ENCODE measurements at regions not wholly inside any gene's neighbourhood (a gene's known extent, or its start where the extent isn't known, plus 50 kb on each side); places are given as distances from the start of the nearest gene placed in this dataset.

- no peak for TF ChIP-seq CTCF (IDR thresholded peaks at IDR 0.05; ENCODE audit: unreplicated experiment)
- H3K27me3 Mint-ChIP-seq, result no peaks in the 10 kb centered on the region
- no peak for DNase-seq (ENCODE audit: low spot score, unreplicated experiment)
- no peaks in the 10 kb centered on the region for H3K36me3 Mint-ChIP-seq (ENCODE audit: insufficient read depth)
- H3K27ac Mint-ChIP-seq, result no peak overlapping the region
- no peak overlapping the region for H3K4me3 Mint-ChIP-seq (ENCODE audit: low read depth)
- H3K9me3 Mint-ChIP-seq (ENCODE audit: low read depth), result no peaks in the 10 kb centered on the region
- H3K4me1 Mint-ChIP-seq (ENCODE audit: low read depth), result no peaks in the 10 kb centered on the region
These were observed 359.4 kb upstream of the ARRDC3 start for GRCh38 chr5:91742550-91742949.

- H3K27ac Mint-ChIP-seq, result no peak overlapping the region
- H3K9me3 Mint-ChIP-seq (ENCODE audit: low read depth), result no peaks in the 10 kb centered on the region
- no peak for DNase-seq (ENCODE audit: low spot score, unreplicated experiment)
- no peaks in the 10 kb centered on the region for H3K36me3 Mint-ChIP-seq (ENCODE audit: insufficient read depth)
- no peaks in the 10 kb centered on the region for H3K27me3 Mint-ChIP-seq
- no peak for TF ChIP-seq CTCF (IDR thresholded peaks at IDR 0.05; ENCODE audit: unreplicated experiment)
- no peaks in the 10 kb centered on the region for H3K4me1 Mint-ChIP-seq (ENCODE audit: low read depth)
- no peak overlapping the region for H3K4me3 Mint-ChIP-seq (ENCODE audit: low read depth)
These were observed 358.8 kb upstream of the ARRDC3 start for GRCh38 chr5:91741764-91742505.

- no peak for DNase-seq (ENCODE audit: low spot score, unreplicated experiment)
- Mint-ChIP-seq H3K4me3 (ENCODE audit: low read depth) (no peak overlapping the region), H3K36me3 (ENCODE audit: insufficient read depth) (no peaks in the 10 kb centered on the region), H3K27ac (no peak overlapping the region), H3K27me3 (no peaks in the 10 kb centered on the region), H3K9me3 (ENCODE audit: low read depth) (no peaks in the 10 kb centered on the region), H3K4me1 (ENCODE audit: low read depth) (no peaks in the 10 kb centered on the region)
- TF ChIP-seq CTCF (IDR thresholded peaks at IDR 0.05; ENCODE audit: unreplicated experiment), result no peak
These were observed 346.9 kb upstream of the ARRDC3 start for GRCh38 chr5:91730026-91730425.

DNA sequence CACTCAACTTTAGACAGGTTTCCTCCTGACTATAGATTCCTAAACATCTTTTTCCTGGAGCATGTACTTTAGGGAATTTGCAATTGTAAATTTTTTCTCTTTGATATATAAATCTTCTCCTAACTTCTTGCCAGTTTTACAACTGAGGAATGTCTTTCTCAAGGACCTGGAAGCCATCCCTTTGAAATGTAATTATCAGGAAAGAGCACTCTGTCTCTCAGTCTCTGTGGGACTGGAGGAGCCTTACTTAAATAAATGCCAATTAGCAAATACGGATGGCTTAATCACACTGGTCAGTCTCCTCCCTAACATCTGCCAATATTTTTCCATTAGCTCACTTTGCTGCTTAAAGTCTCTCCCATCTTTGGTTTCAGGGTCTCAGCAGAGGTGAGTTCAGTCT lies 344.3 kb upstream of the ARRDC3 start:
- H3K27me3 Mint-ChIP-seq, result no peaks in the 10 kb centered on the region
- DNase-seq (ENCODE audit: low spot score, unreplicated experiment), result no peak
- H3K4me1 Mint-ChIP-seq (ENCODE audit: low read depth), result no peaks in the 10 kb centered on the region
- H3K4me3 Mint-ChIP-seq (ENCODE audit: low read depth), result no peak overlapping the region
- no peak for TF ChIP-seq CTCF (IDR thresholded peaks at IDR 0.05; ENCODE audit: unreplicated experiment)
- H3K27ac Mint-ChIP-seq, result no peak overlapping the region
- no peaks in the 10 kb centered on the region for H3K9me3 Mint-ChIP-seq (ENCODE audit: low read depth)
- H3K36me3 Mint-ChIP-seq (ENCODE audit: insufficient read depth), result no peaks in the 10 kb centered on the region

DNA sequence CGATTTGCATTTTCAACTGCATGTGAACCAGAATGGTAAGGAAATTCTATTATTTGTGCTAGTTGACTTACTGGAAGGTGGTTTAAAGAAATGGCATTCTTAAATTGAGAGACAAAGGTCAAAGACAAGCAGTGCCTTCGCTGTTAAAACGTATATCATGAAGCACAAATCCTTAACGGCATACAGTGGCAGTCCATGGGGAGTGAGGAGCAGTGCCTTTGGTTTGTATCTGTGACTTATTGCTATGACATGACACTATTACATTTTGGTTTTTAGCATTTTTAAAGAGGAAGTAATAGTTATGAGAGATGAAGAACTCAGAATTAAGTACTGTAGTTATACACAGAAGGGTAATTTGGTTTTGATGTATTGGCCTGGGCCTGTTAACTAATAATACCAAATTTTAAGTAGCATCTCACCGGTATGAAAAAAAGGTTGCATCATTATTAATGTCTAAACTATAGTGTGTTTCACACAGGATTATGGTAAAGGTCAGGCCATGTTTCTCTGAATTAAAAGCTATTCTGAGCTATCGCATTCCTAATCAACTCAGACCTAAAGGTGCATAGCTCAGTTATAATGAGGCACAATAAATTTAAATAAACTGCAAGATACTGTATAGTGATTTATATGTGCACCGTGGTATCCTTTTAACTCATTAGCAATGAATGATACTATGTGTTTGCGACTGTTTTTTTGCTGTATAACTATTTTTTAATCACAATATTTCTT lies 339.8 kb upstream of the ARRDC3 start:
- no peak for TF ChIP-seq CTCF (IDR thresholded peaks at IDR 0.05; ENCODE audit: unreplicated experiment)
- Mint-ChIP-seq H3K4me3 (ENCODE audit: low read depth) (no peak overlapping the region), H3K36me3 (ENCODE audit: insufficient read depth) (no peaks in the 10 kb centered on the region), H3K4me1 (ENCODE audit: low read depth) (no peaks in the 10 kb centered on the region), H3K27me3 (no peaks in the 10 kb centered on the region), H3K9me3 (ENCODE audit: low read depth) (no peaks in the 10 kb centered on the region), H3K27ac (no peak overlapping the region)
- no peak for DNase-seq (ENCODE audit: low spot score, unreplicated experiment)
